Endothelial cell of umbilical vein (primary cell): ENCODE measurements at regions not wholly inside any gene's neighbourhood (a gene's known extent, or its start where the extent isn't known, plus 50 kb on each side); places are given as distances from the start of the nearest gene placed in this dataset.

ENCODE experiments used
- BruUV-seq: library from RNA; stranded (reverse); fragments of 400-500 nt; replicated peaks from 2 replicates; lab custom pipeline; 2021; lab: Mats Ljungman, UMichigan
- CTCF ChIA-PET: fragments of 300-600, 350-600 bp; sonication (Branson Sonifier 250); formaldehyde crosslinking; loops from one replicate; lab custom pipeline; 2021; ENCODE audit warnings: antibody characterized with exemption, inconsistent platforms; lab: Charles Lee
- POLR2A ChIA-PET: fragments of 300-600, 350-600 bp; sonication (Branson Sonifier 250); formaldehyde crosslinking; loops from one replicate; lab custom pipeline; 2021; ENCODE audit warnings: antibody characterized with exemption, inconsistent platforms; lab: Charles Lee
- DNase-seq: peaks from one replicate; pipeline ENCODE4 v3.0.0-alpha.2; 2011; ENCODE audit warnings: low read depth, low spot score
- FAIRE-seq: peaks from 2 replicates; lab custom pipeline; 2011; peaks lifted over from hg19 to GRCh38; lab: Jason Lieb, UNC
- H2AFZ ChIP-seq: 2 replicates; pipeline ENCODE4 v1.6.0; 2012; ENCODE audit warnings: low read depth, low read length, control low read depth, inconsistent platforms
- H3K27ac ChIP-seq: 2 replicates; pipeline ENCODE4 v1.5.1; 2011; ENCODE audit warnings: low read depth, mild to moderate bottlenecking, control low read depth, low read length, moderate library complexity; ENCODE audit not compliant: insufficient read depth
- H3K27me3 ChIP-seq, 2 experiments: 2 replicates each; pipeline versions ENCODE4 v1.6.0 to v1.6.1; 2011; ENCODE audit warnings: low read length in 2 of 2, mixed read lengths in 1 of 2; ENCODE audit not compliant: control insufficient read depth in 2 of 2, insufficient read depth in 2 of 2
- H3K36me3 ChIP-seq, 2 experiments: 2 replicates in 1 of 2; 3 replicates in 1 of 2; pipeline ENCODE4 v1.5.1; 2011; ENCODE audit warnings: low read length in 2 of 2, mild to moderate bottlenecking in 1 of 2, moderate library complexity in 1 of 2; ENCODE audit not compliant: control insufficient read depth in 2 of 2, insufficient read depth in 2 of 2; ENCODE audit errors: extremely low read depth in 1 of 2
- H3K4me1 ChIP-seq: 3 replicates; pipeline ENCODE4 v1.5.1; 2011; ENCODE audit warnings: mild to moderate bottlenecking, low read length; ENCODE audit not compliant: control insufficient read depth, insufficient read depth; ENCODE audit errors: extremely low read depth
- H3K4me2 ChIP-seq: 2 replicates; pipeline ENCODE4 v1.6.1; 2011; ENCODE audit warnings: low read length, control low read depth, mixed read lengths; ENCODE audit not compliant: insufficient read depth
- H3K4me3 ChIP-seq, 3 experiments: fragments of 200-600 bp in 1 of 3; sonication (generic), shearing (Covaris generic) in 1 of 3; replicated peaks in 1 of 3; 2 replicates each; pipeline ENCODE4 v1.5.1; 2011 to 2016; ENCODE audit warnings: control low read depth in 3 of 3, low read length in 3 of 3, mild to moderate bottlenecking in 2 of 3, inconsistent platforms in 1 of 3, low read depth in 1 of 3, moderate library complexity in 1 of 3; ENCODE audit not compliant: insufficient read depth in 1 of 3
- H3K79me2 ChIP-seq: 2 replicates; pipeline ENCODE4 v1.6.0; 2012; ENCODE audit warnings: low read length, inconsistent platforms; ENCODE audit not compliant: control insufficient read depth, insufficient read depth
- H3K9ac ChIP-seq: replicated peaks from 2 replicates; pipeline ENCODE3; 2011; ENCODE audit warnings: low read length, control low read depth; ENCODE audit not compliant: insufficient read depth; ENCODE audit errors: extremely low read depth
- H3K9me1 ChIP-seq: replicated peaks from 3 replicates; pipeline ENCODE4 v1.6.0; 2011; ENCODE audit warnings: mild to moderate bottlenecking, low read length; ENCODE audit not compliant: control insufficient read depth, insufficient read depth; ENCODE audit errors: extremely low read depth
- H3K9me3 ChIP-seq: replicated peaks from 2 replicates; pipeline ENCODE4 v1.5.1; 2012; ENCODE audit warnings: low read length, inconsistent platforms; ENCODE audit not compliant: control insufficient read depth, insufficient read depth
- H4K20me1 ChIP-seq: replicated peaks from 2 replicates; pipeline ENCODE3; 2011; ENCODE audit warnings: mild to moderate bottlenecking, low read length; ENCODE audit not compliant: control insufficient read depth, insufficient read depth; ENCODE audit errors: extremely low read depth
- EZH2 ChIP-seq: IDR thresholded peaks from 2 replicates; pipeline ENCODE4 v1.6.1; 2012; ENCODE audit warnings: borderline replicate concordance, low read depth, mild to moderate bottlenecking, moderate library complexity, low read length, inconsistent platforms; ENCODE audit not compliant: severe bottlenecking
- FOS ChIP-seq: IDR thresholded peaks from 2 replicates; pipeline ENCODE4 v1.6.1; 2011; ENCODE audit warnings: mild to moderate bottlenecking, low read length, moderate library complexity, borderline replicate concordance; ENCODE audit not compliant: insufficient read depth
- GATA2 ChIP-seq: IDR thresholded peaks from 2 replicates; pipeline ENCODE4 v1.7.0; 2011; ENCODE audit warnings: low read depth, mild to moderate bottlenecking, moderate library complexity, mixed read lengths, low read length; ENCODE audit not compliant: insufficient read length, insufficient read depth
- JUN ChIP-seq: IDR thresholded peaks from 2 replicates; pipeline ENCODE4 v1.6.1; 2011; ENCODE audit warnings: borderline replicate concordance, low read depth; ENCODE audit not compliant: insufficient read length, insufficient read depth
- MYC ChIP-seq: IDR thresholded peaks from one replicate; pipeline ENCODE4 v1.6.1; 2011; ENCODE audit warnings: mild to moderate bottlenecking, low read depth, low read length
- POLR2A ChIP-seq: IDR thresholded peaks from 2 replicates; pipeline ENCODE4 v1.6.1; 2012; ENCODE audit warnings: low read depth, mild to moderate bottlenecking, control low read depth, low read length
- POLR2AphosphoS5 ChIP-seq: IDR thresholded peaks from 2 replicates; pipeline ENCODE4 v1.6.1; 2012; ENCODE audit warnings: low read depth, mild to moderate bottlenecking, control low read depth, low read length, moderate library complexity; ENCODE audit not compliant: insufficient read depth
- dilution Hi-C: fragments of 300-500 bp; cut with MboI; formaldehyde crosslinking; loops from one replicate; pipeline ENCODE4 v1.15.0; 2019; ENCODE audit warnings: low sequenced_read_pairs; ENCODE audit not compliant: extremely low pct_ligation_motif_present
- intact Hi-C: fragments of 100-400 bp; cut with micrococcal nuclease; formaldehyde crosslinking; loops from one replicate; pipeline ENCODE4 v1.10.0; 2022
- TF ChIP-seq, protein P1 (sequence below): IDR thresholded peaks from 2 replicates; pipeline ENCODE4 v1.6.1; 2011; ENCODE audit not compliant: insufficient read depth, insufficient read length
- TF ChIP-seq, protein P2 (sequence below), 2 donors: IDR thresholded peaks; 1 replicate in 1 of 2; 2 replicates in 1 of 2; pipeline ENCODE4 v1.5.1; 2011; ENCODE audit warnings: low read length in 2 of 2, mild to moderate bottlenecking in 2 of 2, moderate library complexity in 2 of 2, control low read depth in 1 of 2, inconsistent platforms in 1 of 2, low read depth in 1 of 2; ENCODE audit not compliant: insufficient read depth in 1 of 2; ENCODE audit errors: extremely low read depth in 1 of 2

DNA sequence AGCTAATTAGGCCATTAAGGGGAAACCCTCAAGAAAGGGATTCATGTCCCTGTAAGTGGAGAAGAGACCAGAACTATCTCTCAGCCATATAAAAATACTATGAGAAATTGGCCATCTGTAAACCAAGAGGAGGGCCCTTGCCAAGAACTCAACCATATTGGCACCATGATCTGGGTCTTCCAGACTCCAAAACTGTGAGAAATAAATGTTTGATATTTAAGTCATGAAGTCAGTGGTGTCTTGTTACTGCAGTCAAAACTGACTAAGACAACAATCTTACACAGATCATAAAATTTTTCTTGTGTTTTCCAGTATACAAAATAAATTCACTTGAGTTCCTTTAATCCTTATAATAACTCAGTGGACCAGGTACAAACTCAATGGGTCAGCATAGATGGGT lies 589.8 kb upstream of the CDH2 start:
- dilution Hi-C loops: no loop called here
- H2AFZ ChIP-seq: no peak overlapping the region
- CTCF ChIA-PET: no interaction called here
- POLR2A ChIA-PET: no interaction called here
- no peak overlapping the region for H3K9ac ChIP-seq
- no peak overlapping the region for H3K27ac ChIP-seq
- peaks cover 32% of the 10 kb centered on the region for H3K4me1 ChIP-seq
- BruUV-seq: no TSS peak
- no peak for TF ChIP-seq EZH2
- no peak for TF ChIP-seq MYC
- no peak for TF ChIP-seq POLR2AphosphoS5
- no peak for TF ChIP-seq JUN
- TF ChIP-seq, protein P1, sequence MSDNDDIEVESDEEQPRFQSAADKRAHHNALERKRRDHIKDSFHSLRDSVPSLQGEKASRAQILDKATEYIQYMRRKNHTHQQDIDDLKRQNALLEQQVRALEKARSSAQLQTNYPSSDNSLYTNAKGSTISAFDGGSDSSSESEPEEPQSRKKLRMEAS: no peak
- no peak for TF ChIP-seq FOS
- TF ChIP-seq POLR2A: no peak
- TF ChIP-seq GATA2: no peak
- TF ChIP-seq, protein P2, sequence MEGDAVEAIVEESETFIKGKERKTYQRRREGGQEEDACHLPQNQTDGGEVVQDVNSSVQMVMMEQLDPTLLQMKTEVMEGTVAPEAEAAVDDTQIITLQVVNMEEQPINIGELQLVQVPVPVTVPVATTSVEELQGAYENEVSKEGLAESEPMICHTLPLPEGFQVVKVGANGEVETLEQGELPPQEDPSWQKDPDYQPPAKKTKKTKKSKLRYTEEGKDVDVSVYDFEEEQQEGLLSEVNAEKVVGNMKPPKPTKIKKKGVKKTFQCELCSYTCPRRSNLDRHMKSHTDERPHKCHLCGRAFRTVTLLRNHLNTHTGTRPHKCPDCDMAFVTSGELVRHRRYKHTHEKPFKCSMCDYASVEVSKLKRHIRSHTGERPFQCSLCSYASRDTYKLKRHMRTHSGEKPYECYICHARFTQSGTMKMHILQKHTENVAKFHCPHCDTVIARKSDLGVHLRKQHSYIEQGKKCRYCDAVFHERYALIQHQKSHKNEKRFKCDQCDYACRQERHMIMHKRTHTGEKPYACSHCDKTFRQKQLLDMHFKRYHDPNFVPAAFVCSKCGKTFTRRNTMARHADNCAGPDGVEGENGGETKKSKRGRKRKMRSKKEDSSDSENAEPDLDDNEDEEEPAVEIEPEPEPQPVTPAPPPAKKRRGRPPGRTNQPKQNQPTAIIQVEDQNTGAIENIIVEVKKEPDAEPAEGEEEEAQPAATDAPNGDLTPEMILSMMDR (IDR thresholded peaks at IDR 0.05; ENCODE audit: extremely low read depth in 1 of 2, insufficient read depth in 1 of 2, low read depth in 1 of 2, low read length in 2 of 2): no peak
- no peak overlapping the region for H3K4me2 ChIP-seq
- no peaks in the 10 kb centered on the region for H3K9me3 ChIP-seq
- no peaks in the 10 kb centered on the region for H3K9me1 ChIP-seq
- DNase-seq: no peak
- H3K79me2 ChIP-seq: no peaks in the 10 kb centered on the region
- no peak for FAIRE-seq
- no peaks in the 10 kb centered on the region for H3K36me3 ChIP-seq
- intact Hi-C loops: loop anchor here (10.0 kb wide), 1 partner anchor 398 kb away; no protein-coding TSS in a partner anchor
- no peak overlapping the region for H3K4me3 ChIP-seq
- no peaks in the 10 kb centered on the region for H3K27me3 ChIP-seq
- H4K20me1 ChIP-seq: no peaks in the 10 kb centered on the region
